ENCODE measurements at regions not wholly inside any gene's neighbourhood (a gene's known extent, or its start where the extent isn't known, plus 50 kb on each side); places are given as distances from the start of the nearest gene placed in this dataset.
"Not testable (repeated sequence)": the region's sequence is repeated elsewhere in the genome, so short reads cannot be mapped to it uniquely, and the experiment has no call there.

DNA sequence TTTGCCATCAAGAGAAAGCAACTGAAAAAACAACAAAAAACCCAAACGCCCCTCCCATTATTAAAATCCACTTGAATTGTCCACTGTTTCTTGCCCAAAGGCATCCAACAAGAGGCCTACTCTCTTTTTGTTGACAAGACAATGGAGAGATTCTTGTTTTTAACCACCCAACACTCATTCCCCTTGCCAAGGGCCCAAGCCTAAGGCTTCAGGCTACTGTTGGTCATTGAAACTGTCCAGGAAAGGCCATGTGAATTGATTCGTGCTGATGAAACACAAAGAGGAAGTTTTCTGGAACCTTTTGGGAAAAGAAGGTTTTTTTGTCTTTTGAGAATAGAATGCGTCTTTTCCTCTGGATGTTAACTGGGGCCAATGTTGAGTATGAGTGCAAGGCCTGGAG lies 157.4 kb upstream of the PFN2 start:
- no peak for DNase-seq (ENCODE audit: low read depth)

DNA sequence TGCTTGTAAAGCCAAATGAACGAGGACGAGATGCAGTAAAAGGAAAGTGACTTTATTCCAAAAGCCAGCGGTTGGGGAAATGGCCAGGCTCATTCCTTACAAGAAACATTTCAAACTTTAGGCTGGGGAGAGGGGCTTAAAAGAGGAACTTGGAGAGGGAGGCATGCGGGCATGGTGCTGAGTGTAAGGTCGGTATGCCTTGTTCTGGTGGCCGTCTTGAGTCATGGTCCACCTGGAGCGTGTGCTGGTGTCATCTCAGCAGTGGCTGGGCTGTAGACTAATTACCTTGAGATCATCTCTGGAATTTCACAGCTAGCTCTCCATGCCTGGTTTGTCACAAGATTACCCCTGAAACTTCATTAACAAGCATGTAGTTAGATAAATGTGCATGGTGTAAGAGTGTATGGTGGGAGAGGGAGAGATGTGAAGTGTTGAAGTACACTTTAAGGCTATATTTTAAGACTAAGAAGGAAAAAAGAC lies 156.4 kb upstream of the PFN2 start:
- DNase-seq (ENCODE audit: low read depth): no peak

DNA sequence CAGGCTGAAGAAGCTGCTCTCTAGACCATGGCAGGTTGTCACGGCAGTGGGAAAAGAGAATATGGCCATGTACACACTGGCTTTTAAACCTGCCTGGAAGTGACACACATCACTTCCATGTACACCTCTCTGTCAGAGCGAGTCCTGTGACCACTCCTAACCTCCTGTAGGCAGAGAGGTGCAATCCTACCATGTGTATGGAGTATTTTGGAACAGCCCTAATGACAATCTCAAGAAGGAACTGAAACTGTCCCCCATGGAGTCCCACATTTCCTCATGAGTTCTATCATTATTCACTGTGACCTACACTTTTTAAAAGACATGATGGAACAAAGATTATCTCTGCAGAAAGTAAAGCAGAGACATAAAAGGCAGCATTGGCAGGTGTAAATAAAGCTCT lies 153.4 kb upstream of the PFN2 start:
- no peak for DNase-seq (ENCODE audit: low read depth)

DNA sequence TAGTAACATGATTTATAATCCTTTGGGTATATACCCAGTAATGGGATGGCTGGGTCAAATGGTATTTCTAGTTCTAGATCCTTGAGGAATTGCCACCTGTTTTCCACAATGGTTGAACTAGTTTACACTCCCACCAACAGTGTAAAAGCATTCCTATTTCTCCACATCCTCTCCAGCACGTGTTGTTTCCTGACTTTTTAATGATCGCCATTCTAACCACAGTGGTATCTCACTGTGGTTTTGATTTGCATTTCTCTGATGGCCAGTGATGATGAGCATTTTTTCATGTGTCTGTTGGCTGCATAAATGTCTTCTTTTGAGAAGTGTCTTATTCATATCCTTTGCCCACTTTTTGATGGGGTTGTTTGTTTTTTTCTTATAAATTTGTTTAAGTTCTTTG lies 152.6 kb upstream of the PFN2 start:
- DNase-seq (ENCODE audit: low read depth): not testable (repeated sequence)

DNA sequence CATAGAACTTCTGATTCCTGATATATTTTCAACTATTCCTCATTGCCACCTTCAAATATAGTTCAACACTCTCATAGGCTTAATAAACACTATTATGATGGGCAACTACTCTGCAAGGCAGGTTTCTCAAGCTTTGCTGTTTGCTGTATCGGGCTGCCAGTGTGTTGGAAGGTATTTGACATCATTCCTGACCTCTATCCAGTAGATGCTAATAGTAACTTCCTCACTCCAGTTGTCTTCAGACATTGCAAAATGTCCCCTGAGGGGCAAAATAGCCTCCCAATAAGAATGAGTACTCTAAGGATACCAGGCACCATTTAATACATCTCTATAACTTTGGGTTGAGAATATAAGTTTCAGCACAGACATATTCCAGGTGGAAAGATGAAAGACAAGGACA lies 147.5 kb upstream of the PFN2 start:
- no peak for DNase-seq (ENCODE audit: low read depth)

DNA sequence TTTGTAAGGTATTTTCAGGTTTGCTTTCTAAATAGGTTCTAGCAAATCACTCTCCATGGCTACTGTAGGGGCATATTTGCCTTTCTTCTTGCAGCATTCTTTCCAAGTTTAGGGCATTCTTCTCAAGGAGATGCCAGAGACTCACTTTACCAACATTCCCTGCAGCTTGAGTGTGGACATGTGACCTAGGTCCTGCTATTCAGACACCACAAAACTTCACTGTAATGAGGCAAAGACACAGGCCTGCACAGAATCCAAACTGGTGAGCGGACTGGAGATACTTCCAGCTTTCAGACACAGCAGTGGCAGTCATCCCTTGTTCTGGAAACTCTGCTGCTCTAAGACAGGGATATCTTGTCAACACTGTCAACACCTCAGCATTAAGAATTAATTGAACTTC lies 146.4 kb upstream of the PFN2 start:
- DNase-seq (ENCODE audit: low read depth): no peak

DNA sequence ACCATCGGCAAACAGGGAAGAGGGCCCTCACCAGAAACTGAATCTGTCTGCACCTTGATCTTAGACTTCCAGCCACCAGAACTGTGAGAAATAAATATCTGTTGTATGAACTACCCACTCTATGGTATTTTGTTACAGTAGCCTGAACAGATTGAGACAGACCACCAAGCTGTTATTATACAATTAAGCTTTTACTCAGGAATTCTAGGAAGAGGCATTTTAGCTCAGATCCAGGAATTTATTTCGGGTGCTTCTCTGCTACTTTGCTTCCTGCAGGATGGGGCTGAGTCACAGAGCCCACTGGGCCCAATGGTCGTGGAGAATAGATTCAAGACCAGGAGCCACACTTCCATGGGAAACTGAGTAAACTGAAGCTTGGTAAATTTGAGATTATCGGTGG lies 145.5 kb upstream of the PFN2 start:
- no peak for DNase-seq (ENCODE audit: low read depth)

DNA sequence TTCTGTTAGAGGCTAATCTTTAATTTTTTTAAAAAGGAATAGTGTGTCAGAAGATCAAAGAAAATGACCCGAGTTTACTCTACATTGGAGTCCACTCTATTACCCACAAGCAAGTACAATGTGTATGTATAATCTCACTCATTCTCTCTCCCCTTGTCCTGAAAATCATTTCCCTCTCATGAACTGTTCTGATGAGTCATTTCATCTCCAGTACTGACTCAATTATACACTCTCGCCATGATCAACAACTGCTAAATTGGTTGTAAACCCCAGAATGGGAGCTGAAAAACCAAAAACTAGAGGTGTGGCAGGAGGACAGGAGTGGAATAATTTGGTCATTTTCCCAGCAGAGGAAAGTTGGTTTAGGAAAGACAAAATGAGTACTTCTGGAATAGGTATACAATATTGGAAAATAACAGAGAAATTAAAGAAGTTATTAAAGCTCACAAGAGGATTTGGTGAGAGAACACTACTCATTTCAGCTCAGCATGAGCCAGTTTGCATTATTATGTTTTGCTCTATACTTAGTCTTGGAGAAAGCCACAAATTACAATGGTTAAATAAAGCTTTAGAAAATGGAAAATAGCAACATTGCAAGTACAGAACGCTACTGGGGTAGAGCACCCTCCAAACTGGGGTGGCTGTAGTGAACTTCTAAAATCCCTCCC lies 144.3 kb upstream of the PFN2 start:
- no peak for DNase-seq (ENCODE audit: low read depth)

DNA sequence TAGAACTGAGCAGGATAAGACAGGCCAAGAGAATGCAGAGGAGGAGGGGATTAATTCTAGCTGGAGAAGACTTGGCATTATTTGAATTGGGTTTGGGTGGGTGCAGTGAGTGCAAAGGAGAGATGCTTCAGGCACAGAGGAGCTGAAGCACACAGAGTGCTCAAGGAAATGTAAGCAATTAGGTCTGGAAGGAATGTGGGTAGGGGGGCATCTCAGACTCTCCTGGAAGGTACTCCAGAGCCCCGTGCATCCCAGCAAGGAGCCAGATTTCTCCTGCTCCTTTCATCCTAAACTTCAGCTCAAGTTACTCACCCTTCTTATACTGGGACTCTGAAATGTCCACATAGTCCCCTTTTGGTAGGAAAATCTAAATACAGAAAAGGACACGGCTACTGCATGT lies 143.6 kb upstream of the PFN2 start:
- DNase-seq (ENCODE audit: low read depth): no peak

DNA sequence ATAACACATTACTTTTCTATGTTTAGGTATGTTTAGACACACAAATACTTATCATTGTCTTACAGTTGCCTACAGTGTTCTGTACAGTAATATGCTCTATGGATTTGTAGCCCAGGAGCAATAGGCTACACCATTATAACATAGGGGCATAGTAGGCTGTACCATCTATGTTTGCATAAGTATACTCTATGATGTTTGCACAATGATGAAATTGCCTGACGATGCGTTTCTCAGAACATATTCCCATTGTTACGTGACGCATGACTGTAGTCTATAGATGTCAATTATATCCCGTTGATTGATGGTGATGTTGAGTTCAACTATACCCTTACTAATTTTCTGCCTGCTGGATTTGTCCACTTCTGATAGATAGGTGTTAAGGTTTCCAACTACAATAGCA lies 139.4 kb upstream of the PFN2 start:
- DNase-seq (ENCODE audit: low read depth): no peak

DNA sequence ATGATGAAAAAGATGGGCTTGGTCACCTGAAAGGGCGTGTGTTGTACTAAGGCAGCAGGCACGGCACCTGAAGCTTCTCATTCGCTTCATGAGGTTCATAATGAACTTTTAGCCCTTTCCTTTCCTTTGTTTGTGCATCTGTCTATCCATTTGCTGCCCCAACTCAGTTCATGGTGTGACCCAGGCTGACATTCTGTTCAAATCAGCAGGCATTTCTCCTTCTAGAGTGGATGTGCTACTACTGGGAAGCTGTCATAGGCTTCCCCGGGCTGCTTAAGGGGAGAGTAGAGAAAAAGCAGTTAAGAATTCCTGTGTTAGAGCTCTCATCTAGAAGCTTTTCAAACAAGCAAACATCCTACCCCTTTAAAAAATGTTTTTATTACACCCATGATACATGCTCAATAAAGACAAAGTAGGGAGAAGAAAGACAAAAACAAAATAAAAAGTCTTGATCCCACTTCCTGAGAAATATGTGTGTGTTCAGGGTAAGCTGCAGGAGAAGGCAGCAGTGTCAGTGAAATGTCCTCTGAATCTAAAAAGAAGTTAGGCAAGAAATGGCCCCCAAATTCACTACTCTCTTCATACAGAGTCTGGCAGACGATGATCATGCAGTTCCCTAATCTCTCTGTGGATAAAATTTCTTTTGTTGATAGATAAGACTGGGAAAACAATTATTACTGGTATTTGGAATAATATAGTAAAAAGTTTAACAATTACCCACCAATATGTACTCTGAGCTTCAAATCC lies 136.9 kb upstream of the PFN2 start:
- no peak for DNase-seq (ENCODE audit: low read depth)

DNA sequence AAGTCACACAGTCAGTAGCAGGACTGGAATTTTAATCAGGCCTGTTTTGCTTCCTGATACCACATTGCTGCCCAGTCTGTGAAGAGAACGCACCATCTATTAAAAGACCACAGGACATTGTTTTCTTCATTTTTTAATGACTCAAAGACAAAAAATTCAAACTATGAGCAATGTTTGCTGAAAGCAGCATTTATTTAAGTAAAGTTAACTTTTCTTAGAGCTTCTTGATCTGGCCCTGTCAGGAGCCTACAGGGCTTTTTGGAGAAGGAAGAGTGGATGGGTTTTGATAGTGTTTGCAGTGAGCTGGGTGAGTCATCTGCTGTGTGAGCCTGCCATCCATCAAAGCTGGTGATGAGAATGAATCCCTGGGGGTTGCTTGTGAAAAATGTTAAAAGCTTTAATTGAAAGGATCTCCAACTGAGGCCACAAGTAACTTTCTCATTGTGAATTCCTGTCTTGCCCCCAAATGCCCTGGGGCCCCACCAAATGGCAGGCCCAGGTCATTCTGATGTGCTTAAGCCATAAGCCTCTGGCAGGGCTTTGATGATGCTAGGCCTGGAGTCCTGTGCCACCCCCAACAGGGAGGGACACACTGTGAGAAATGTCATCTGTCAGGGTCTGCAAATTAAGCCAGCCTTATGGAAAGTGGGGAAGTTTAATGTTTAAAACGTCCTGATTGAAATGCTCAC lies 136.2 kb upstream of the PFN2 start:
- DNase-seq (ENCODE audit: low read depth): no peak

DNA sequence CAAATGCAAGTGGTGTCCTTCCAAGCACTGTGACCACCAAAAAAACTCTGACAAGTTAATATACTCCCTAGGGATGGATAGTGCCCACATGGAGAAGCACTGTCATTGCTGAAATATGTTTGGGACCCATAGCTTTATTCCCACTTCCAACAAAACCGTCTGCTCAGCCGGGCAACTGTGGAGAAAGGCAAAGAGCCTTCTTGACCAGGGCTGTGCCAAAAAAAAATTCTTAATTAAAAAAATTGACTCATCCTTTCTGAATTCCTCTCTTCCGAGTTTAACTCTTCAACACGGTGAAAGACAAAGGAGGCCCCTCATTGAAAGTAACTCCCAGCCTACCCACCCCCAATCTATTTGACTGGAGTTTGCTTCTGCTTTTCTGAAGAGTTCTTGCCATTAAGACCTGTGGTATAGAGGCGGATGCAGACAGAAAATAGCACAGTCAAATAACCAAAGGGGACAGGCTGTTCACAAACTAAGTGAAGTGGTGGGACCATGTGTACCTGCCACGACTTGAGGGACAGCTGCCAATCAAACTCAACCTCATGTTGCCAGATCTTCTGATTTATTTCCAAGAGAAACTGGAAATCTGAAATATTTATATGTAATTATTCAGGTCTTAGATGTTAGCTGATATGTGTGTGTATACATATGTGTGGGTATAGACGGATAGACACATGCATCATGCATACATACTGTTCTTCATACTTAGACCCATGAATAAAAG lies 135.4 kb upstream of the PFN2 start:
- DNase-seq (ENCODE audit: low read depth): no peak

DNA sequence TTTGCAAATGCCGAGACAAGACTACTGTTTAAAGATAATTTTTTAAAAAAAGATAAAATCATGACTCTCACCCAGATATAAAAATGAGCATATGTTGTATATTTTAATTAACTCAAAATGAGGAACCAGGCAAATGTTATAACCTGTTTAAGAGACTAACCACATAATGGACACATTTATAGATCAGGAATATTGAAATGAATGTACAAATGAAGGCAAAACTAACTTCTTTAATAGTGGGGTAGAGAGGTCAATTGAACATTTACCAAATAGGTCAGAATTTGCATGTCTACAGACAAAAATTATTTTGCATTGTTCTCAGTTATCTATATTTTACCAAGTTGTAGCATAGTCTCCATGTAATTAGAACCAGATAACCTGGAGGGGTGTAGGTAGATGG lies 134.3 kb upstream of the PFN2 start:
- no peak for DNase-seq (ENCODE audit: low read depth)

DNA sequence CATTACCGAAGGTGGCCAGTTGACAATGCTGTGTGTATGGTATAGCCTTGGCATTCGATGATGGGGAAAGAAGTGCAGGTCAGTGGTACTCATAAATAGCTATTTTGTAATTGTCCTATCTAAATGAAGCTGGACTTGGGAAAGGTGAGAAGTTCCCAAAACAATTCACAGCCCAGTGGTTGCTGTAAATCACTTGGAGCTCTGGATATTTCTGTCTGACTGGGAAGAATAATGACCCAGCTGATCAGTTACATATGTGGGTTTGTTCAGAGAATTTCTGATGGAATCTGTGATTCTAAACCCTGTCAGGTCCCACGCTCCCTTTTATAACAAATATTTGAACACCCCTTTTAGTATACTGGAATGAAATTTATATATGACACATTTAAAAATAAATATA lies 133.9 kb upstream of the PFN2 start:
- no peak for DNase-seq (ENCODE audit: low read depth)

DNA sequence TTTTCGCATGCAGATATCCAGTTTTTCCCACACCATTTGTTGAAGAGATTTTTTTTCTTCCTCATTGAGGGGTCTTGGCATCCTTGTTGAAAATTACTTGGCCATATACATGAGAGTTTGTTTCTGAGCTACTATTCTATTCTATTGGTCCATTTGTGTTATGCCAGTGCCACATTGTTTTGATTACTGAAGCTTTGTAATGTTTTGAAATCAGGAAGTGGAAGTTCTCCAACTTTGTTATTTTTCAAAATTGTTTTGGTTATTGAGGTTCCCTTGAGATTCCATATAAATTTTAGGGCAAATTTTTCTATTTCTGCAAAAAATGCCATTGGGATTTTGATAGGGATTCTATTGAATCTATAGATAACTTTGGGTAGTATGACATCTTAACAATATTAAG lies 130.3 kb upstream of the PFN2 start:
- DNase-seq (ENCODE audit: low read depth): no peak

DNA sequence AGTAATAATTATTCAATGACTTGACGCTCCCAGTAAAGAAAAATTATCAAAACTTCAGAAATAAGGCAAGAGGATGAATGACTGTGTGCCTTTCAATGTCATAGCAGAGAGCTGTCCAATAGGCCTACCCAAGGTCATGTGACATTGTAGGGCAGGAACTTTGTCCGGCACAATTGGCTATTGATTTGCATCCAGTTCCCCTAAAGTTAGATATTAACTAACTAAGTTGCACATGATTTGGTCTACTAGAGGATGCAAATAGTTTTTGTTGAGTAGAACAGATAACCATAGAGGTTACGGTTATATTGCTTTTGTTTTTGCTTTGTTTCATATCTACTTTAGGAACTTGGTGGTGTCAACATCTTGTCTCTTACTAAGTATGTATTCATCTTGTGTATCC lies 127.9 kb upstream of the PFN2 start:
- DNase-seq (ENCODE audit: low read depth): no peak

DNA sequence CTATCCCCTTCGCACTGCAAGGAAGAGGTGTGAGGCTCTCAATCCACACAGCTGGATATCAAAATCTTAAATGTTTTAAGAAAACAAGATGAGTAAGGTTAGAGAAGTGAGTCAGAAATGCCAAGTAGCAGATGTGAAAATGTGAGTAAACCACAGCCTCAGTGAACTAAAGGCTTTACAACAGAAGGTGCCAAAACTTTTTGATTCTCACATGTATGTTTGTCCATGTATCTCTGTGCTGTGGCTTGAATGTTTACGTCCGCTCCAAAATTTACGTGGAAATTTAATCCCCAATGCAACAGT lies 126.8 kb upstream of the PFN2 start:
- DNase-seq (ENCODE audit: low read depth): no peak

DNA sequence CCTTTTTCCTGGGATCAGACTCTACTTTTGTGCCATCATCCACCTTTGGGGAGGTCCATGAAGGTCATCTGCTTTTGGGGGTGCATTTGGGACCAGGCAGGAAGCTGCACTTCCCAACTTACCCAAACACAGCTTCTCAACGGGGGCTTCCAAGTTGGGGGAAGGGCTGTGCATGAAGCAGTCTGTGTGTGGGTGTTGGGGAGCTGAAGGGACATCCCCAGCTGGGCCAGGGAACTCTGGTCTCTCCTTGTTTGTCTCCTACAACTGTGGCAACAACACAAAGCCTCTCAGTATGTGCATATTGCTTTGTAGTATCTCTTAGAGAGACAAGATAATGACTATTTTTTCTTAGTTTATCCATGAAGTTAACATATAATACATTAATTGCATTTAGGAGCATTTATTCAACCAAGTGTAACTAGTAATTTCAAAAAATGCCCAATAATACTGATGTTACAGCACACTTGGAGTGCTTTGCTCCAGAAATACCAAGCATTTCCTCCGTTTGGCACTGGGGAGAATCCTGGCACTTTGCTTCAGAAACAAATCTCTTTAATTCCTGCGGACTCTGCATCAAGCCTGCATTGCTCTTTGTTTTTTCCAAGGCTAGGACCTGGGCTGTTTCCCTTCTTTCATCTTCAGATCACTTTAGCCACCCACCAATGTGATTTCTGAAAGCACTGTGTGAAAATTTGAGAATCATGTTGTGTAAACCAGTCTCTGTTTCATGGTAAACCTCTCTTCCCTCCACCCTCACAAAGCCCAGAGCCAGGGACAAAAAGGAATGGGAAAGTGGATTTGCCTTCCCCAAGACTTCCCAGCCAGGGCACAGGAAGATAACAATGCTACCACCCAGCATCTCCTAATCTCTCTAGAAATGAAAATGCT lies 126.2 kb upstream of the PFN2 start:
- no peak for DNase-seq (ENCODE audit: low read depth)

DNA sequence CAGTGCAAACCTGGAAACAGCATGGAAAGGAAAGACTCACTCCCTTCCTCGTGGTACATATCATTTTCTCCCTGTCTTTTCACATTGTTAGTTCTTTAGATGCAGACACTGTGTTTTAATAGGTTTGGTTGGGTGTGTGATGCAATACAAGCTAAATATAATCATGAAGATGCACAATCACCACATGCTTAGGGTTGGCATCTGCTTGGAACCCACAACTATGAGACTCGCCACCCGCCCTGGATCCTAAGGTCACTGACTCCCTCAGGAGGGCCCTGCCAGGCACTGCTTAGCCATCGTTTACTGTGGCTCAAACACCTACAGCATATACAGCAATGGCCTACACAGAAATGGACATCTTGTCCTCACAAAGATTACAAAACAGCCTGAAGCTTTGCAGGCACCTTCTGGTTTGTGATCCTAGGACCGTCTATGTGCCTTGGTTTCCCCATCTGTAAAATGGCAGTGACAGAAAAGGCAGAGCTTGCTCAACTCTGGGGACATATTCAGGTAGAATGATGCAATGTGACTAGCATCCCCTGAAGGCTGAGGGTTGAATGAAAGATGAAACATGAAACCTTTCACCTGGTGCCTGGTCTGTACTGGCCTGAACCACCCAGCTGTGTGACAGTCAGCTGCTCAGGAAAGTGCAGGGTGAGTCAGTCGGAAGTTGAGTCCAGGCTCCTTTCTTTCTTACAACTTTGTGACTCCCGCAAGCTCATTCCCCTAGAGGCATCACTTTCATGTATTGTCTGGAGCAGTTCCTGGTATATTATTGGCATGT lies 123.6 kb upstream of the PFN2 start:
- no peak for DNase-seq (ENCODE audit: low read depth)

DNA sequence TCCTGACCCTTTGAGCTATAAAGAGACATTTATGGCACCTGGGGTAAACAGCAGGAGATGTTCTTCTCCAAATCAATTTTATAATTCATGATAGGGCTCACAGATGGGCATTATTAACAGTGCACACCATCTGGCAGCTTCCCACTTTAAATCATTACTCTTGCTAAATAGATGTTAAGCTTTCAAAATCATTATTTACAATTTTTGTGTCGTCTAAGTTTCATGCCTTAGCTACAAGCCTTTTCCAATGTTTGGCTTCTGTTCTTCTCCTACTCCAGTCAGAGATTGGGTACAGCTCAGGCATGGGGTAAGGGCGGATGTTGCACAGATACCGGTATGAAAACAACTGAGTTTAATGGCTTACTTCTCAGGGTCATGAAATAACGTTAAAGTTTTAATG lies 120.9 kb upstream of the PFN2 start:
- DNase-seq (ENCODE audit: low read depth): no peak
